ENCODE measurements at regions not wholly inside any gene's neighbourhood (a gene's known extent, or its start where the extent isn't known, plus 50 kb on each side); places are given as distances from the start of the nearest gene placed in this dataset.

DNA sequence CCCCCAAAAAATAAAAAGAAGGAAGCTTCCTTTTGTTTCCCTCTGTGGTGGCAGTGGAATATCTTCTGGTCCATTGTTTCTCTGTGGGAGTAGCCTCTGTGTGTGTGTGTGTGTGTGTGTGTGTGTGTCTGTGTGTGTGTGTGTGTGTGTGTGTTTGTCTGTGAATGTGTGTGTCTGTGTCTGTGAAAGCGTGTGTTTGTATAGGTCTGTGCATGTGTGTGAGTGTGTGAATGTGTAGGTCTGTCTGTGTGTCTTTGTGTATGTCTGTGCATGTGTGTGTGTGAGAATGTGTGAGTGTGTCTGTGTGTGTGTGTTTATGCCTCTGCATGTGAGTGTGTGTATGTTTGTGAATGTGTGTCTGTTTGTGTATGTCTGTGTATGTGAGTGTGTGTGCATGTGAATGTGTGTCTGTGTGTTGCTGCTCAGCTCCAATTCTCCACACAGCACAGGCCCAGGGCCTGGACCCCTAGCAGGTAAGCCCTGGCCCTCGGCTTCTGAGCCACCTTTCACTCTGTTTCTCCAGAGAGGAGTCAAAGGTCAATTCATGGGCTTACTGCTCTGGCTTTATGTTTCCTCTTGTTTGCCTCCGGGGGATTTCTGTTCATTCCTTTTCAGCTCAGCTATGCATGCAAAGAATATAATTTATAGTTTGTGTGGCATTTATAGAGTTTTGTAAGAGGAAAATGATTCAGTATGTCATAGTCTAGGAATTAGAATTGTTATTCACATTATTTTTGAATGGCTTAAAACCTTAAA is 89.8 kb downstream of the UCHL1 start (continued):
- TF ChIP-seq, protein P1, sequence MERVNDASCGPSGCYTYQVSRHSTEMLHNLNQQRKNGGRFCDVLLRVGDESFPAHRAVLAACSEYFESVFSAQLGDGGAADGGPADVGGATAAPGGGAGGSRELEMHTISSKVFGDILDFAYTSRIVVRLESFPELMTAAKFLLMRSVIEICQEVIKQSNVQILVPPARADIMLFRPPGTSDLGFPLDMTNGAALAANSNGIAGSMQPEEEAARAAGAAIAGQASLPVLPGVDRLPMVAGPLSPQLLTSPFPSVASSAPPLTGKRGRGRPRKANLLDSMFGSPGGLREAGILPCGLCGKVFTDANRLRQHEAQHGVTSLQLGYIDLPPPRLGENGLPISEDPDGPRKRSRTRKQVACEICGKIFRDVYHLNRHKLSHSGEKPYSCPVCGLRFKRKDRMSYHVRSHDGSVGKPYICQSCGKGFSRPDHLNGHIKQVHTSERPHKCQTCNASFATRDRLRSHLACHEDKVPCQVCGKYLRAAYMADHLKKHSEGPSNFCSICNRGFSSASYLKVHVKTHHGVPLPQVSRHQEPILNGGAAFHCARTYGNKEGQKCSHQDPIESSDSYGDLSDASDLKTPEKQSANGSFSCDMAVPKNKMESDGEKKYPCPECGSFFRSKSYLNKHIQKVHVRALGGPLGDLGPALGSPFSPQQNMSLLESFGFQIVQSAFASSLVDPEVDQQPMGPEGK (CRISPR knock-in tag; IDR thresholded peaks at IDR 0.05; ENCODE audit: borderline replicate concordance) = no peak
- TF ChIP-seq RARB (CRISPR knock-in tag; IDR thresholded peaks at IDR 0.05) (no peak), ESRRG (CRISPR knock-in tag; IDR thresholded peaks at IDR 0.05) (no peak), ZFP3 (CRISPR knock-in tag; IDR thresholded peaks at IDR 0.05) (no peak), SNAI2 (CRISPR knock-in tag; IDR thresholded peaks at IDR 0.05) (no peak), ZNF8 (CRISPR knock-in tag; IDR thresholded peaks at IDR 0.05) (no peak), GLIS3 (CRISPR knock-in tag; IDR thresholded peaks at IDR 0.05) (no peak), TOX (CRISPR knock-in tag; IDR thresholded peaks at IDR 0.05; ENCODE audit: borderline replicate concordance) (no peak), ZNF565 (CRISPR knock-in tag; conservative IDR thresholded peaks at IDR 0.05; ENCODE audit: low read depth) (no peak)

DNA sequence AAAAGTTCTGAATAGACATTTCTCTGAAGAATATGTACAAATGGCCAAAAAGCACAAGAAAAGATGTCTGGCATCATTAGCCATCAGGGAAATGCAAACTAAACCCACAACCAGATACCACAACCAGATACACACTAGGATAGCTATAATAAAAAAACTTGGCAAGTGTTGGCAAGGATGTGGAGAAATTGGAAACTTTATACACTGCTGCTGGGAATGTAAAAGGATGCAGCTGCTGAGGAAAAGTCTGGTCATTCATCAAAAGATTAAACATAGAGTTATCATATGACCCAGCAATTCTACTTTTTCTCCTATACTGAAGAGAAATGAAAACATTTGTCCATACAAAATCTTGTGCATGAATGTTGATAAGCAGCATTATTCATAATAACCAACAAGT is 92.3 kb downstream of the UCHL1 start:
- no peak for ATAC-seq
- no peak for TF ChIP-seq ZFP30 (CRISPR knock-in tag; IDR thresholded peaks at IDR 0.05)
- no peak for TF ChIP-seq BACH2 (CRISPR knock-in tag; IDR thresholded peaks at IDR 0.05; ENCODE audit: borderline replicate concordance)
- TF ChIP-seq ARNTL (CRISPR knock-in tag; IDR thresholded peaks at IDR 0.05; ENCODE audit: borderline replicate concordance, low read depth) = no peak
- TF ChIP-seq ZC3H10 (CRISPR knock-in tag; IDR thresholded peaks at IDR 0.05) = no peak
- no peak for TF ChIP-seq PPARA (CRISPR knock-in tag; IDR thresholded peaks at IDR 0.05; ENCODE audit: borderline replicate concordance)
- no peak for TF ChIP-seq GLIS3 (CRISPR knock-in tag; IDR thresholded peaks at IDR 0.05)

DNA sequence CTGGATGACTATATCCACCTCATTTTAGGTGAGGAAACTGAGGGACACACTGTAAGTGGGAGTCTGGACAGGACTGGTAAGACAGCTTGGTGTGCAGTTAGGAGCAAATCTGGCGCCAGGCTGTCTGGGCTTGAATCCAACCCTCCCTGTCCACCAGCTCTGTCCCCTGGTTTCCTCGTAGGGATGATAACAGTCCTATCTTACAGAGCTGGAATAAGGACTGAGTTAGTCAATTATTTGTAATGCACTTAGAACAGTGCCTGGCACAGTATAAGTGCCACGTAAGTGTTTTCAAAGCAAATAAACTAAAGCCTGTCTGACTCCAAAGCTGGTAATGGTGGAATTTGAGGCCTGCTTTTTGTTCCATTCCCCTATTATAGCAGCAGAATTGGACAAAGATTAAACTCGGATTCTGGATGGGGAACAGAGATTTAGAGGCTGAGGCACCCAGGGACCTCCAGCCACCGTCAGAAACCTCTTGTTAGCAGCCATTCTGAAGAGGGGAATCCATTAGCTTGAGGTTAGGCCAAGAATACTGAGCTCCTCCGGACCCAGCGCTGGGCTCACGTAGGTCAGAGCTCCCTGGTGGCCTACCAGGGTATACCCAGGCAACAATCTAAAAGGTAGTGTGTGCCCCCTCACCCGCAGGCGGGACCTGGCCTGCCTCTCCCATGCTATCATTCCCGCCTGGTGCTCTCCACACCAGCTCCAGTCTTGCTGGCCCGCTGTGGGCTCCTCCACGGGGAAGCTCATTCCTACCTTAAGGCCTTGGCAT is 102.1 kb downstream of the UCHL1 start:
- peak; percentile 55 for ATAC-seq

More for the DNA sequence above, 102.1 kb downstream of the UCHL1 start:
- TF ChIP-seq ZNF70 (CRISPR knock-in tag; IDR thresholded peaks at IDR 0.05) (no peak), TOX (CRISPR knock-in tag; IDR thresholded peaks at IDR 0.05; ENCODE audit: borderline replicate concordance) (no peak), RARB (CRISPR knock-in tag; IDR thresholded peaks at IDR 0.05) (no peak), ZNF8 (CRISPR knock-in tag; IDR thresholded peaks at IDR 0.05) (0 out of 2 replicates have a peak, but pooled peaks have one; percentile 10), ISL1 (CRISPR knock-in tag; IDR thresholded peaks at IDR 0.05) (peak; percentile 92), OSR1 (CRISPR knock-in tag; IDR thresholded peaks at IDR 0.05) (no peak), ARNTL (CRISPR knock-in tag; IDR thresholded peaks at IDR 0.05; ENCODE audit: borderline replicate concordance, low read depth) (no peak), TCF4 (CRISPR knock-in tag; IDR thresholded peaks at IDR 0.05; ENCODE audit: borderline replicate concordance) (peak; percentile 74; the same call in 1 of the 2 replicates), ZFP3 (CRISPR knock-in tag; IDR thresholded peaks at IDR 0.05) (0 out of 2 replicates have a peak, but pooled peaks have one; percentile 58), ZFP30 (CRISPR knock-in tag; IDR thresholded peaks at IDR 0.05) (no peak), PPARA (CRISPR knock-in tag; IDR thresholded peaks at IDR 0.05; ENCODE audit: borderline replicate concordance) (no peak), GLIS3 (CRISPR knock-in tag; IDR thresholded peaks at IDR 0.05) (peak; percentile 25; the same call in 1 of the 2 replicates), CSDC2 (CRISPR knock-in tag; IDR thresholded peaks at IDR 0.05) (0 out of 2 replicates have a peak, but pooled peaks have one; percentile 26), ZNF565 (CRISPR knock-in tag; conservative IDR thresholded peaks at IDR 0.05; ENCODE audit: low read depth) (0 out of 2 replicates have a peak, but pooled peaks have one; percentile 16), SNAI2 (CRISPR knock-in tag; IDR thresholded peaks at IDR 0.05) (0 out of 2 replicates have a peak, but pooled peaks have one; percentile 30), ZC3H10 (CRISPR knock-in tag; IDR thresholded peaks at IDR 0.05) (no peak), ESRRG (CRISPR knock-in tag; IDR thresholded peaks at IDR 0.05) (0 out of 2 replicates have a peak, but pooled peaks have one; percentile 17), BACH2 (CRISPR knock-in tag; IDR thresholded peaks at IDR 0.05; ENCODE audit: borderline replicate concordance) (no peak)
- TF ChIP-seq, protein P2, sequence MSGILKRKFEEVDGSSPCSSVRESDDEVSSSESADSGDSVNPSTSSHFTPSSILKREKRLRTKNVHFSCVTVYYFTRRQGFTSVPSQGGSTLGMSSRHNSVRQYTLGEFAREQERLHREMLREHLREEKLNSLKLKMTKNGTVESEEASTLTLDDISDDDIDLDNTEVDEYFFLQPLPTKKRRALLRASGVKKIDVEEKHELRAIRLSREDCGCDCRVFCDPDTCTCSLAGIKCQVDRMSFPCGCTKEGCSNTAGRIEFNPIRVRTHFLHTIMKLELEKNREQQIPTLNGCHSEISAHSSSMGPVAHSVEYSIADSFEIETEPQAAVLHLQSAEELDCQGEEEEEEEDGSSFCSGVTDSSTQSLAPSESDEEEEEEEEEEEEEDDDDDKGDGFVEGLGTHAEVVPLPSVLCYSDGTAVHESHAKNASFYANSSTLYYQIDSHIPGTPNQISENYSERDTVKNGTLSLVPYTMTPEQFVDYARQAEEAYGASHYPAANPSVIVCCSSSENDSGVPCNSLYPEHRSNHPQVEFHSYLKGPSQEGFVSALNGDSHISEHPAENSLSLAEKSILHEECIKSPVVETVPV (CRISPR knock-in tag; IDR thresholded peaks at IDR 0.05) = peak; percentile 16; the same call in 1 of the 2 replicates
- TF ChIP-seq, protein P1 (CRISPR knock-in tag; IDR thresholded peaks at IDR 0.05; ENCODE audit: borderline replicate concordance) = no peak
- TF ChIP-seq, protein P3, sequence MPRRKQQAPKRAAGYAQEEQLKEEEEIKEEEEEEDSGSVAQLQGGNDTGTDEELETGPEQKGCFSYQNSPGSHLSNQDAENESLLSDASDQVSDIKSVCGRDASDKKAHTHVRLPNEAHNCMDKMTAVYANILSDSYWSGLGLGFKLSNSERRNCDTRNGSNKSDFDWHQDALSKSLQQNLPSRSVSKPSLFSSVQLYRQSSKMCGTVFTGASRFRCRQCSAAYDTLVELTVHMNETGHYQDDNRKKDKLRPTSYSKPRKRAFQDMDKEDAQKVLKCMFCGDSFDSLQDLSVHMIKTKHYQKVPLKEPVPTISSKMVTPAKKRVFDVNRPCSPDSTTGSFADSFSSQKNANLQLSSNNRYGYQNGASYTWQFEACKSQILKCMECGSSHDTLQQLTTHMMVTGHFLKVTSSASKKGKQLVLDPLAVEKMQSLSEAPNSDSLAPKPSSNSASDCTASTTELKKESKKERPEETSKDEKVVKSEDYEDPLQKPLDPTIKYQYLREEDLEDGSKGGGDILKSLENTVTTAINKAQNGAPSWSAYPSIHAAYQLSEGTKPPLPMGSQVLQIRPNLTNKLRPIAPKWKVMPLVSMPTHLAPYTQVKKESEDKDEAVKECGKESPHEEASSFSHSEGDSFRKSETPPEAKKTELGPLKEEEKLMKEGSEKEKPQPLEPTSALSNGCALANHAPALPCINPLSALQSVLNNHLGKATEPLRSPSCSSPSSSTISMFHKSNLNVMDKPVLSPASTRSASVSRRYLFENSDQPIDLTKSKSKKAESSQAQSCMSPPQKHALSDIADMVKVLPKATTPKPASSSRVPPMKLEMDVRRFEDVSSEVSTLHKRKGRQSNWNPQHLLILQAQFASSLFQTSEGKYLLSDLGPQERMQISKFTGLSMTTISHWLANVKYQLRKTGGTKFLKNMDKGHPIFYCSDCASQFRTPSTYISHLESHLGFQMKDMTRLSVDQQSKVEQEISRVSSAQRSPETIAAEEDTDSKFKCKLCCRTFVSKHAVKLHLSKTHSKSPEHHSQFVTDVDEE (CRISPR knock-in tag; IDR thresholded peaks at IDR 0.05) = no peak
- TF ChIP-seq, protein P4, sequence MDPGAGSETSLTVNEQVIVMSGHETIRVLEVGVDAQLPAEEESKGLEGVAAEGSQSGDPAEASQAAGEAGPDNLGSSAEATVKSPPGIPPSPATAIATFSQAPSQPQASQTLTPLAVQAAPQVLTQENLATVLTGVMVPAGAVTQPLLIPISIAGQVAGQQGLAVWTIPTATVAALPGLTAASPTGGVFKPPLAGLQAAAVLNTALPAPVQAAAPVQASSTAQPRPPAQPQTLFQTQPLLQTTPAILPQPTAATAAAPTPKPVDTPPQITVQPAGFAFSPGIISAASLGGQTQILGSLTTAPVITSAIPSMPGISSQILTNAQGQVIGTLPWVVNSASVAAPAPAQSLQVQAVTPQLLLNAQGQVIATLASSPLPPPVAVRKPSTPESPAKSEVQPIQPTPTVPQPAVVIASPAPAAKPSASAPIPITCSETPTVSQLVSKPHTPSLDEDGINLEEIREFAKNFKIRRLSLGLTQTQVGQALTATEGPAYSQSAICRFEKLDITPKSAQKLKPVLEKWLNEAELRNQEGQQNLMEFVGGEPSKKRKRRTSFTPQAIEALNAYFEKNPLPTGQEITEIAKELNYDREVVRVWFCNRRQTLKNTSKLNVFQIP (CRISPR knock-in tag; IDR thresholded peaks at IDR 0.05; ENCODE audit: borderline replicate concordance, low read depth) = no peak; the same call in 1 of the 2 replicates
- TF ChIP-seq, protein P5, sequence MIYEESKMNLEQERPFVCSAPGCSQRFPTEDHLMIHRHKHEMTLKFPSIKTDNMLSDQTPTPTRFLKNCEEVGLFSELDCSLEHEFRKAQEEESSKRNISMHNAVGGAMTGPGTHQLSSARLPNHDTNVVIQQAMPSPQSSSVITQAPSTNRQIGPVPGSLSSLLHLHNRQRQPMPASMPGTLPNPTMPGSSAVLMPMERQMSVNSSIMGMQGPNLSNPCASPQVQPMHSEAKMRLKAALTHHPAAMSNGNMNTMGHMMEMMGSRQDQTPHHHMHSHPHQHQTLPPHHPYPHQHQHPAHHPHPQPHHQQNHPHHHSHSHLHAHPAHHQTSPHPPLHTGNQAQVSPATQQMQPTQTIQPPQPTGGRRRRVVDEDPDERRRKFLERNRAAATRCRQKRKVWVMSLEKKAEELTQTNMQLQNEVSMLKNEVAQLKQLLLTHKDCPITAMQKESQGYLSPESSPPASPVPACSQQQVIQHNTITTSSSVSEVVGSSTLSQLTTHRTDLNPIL (CRISPR knock-in tag; IDR thresholded peaks at IDR 0.05; ENCODE audit: low read depth) = no peak
